ENCODE measurements at regions not wholly inside any gene's neighbourhood (a gene's known extent, or its start where the extent isn't known, plus 50 kb on each side); places are given as distances from the start of the nearest gene placed in this dataset.
"Not testable (repeated sequence)": the region's sequence is repeated elsewhere in the genome, so short reads cannot be mapped to it uniquely, and the experiment has no call there.

DNA sequence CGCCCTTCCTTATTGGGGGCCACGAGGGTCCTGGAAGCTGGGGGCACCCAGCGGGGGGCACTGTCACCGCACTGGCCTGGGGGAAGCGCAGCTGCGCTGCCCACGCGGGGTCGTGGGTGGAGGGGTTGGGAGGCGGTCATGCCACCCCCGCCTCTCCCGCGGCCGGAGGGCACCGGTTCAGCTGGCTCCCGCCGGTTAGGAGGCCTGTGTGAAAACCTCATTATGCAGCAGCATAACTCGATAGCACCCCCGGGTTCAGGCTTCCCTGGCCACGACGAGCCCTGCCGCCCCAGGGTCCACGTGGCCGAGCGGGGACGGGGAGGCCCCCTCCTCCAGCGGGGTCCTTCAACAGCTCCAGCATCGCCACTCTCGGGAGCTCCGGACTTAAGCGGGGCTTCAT is 91.2 kb upstream of the ERCC6L2 start:
- DNase-seq = no peak

DNA sequence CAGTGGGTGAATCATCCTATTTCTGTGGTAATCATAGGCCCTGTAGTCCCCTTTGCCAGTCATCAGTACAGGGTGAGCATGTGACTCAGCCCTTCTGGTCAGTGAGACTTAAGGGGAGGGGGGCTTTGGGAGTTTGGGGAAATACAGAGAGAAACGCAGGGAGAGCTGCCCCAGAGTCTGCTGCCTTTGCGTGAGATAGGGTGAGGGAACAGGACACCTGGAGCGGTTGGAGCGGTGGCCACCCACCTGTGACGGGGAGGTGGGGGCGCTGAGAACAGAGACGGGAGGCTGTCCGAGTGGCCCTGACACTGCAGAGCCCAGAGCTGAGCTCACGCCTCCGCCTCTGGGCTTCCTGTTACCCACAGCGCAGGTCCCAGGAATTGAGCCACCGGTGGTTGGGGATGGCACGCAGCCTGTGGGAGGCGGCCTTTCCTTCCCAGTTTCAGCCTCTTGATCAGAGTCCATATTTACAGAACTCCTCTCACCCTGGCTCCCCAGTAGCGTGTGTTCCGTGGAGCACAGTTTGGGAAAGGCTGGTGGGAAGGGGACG is 92.0 kb upstream of the ERCC6L2 start:
- no peak for DNase-seq

DNA sequence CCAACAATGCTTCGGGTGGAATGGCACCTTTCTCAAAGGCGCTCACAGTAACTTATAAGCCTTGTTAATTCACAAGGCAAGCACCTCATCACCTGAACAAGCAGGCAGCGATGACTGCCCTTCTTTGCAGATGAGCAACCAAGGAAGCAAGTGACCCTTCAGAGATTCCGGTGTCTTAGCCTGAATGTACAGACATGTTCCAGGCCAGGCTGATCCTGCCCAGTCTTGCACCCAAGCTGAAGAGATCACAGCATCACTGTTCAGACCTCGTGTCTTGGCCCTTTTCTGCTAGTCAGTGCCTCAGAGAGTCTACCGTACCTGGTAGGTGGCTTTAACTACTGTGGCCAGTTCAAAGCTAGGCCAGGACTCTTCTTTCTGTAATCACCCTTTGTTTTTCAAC is 94.7 kb upstream of the ERCC6L2 start:
- DNase-seq = no peak

DNA sequence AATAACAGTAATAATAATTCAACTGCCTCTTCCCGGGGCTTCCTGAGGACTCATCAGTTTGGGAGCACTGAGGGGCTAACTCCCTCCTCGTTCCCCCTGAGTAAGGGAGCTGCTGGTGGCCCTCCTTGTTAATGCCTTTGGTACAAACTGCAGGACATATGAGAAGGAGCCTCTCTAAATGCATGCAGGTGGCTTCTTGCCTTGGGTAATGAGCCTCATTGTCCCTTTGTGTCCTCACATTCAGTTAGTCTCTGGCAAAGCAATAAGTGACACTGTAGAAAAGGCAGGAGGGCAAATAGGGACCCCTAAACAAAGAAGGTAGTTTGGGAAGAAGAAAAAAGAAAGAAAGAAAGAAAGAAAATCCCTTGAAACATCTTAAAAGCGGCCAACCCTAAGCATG is 95.4 kb upstream of the ERCC6L2 start:
- DNase-seq = no peak

DNA sequence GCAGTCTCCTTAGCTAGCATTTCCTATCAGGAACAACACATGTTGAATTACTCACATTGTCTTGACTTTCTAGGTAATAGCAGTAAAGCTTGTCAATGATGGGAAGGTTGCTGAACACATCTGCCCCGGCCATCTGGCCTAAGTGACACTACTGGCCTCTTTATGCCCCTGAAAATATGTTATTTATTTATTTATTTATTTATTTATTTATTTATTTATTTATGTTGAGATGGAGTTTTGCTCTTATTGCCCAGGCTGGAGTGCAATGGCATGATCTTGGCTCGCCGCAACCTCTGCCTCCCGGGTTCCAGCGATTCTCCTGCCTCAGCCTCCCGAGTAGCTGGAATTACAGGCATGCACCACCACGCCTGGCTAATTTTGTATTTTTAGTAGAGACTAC is 95.9 kb upstream of the ERCC6L2 start:
- DNase-seq = not testable (repeated sequence)

DNA sequence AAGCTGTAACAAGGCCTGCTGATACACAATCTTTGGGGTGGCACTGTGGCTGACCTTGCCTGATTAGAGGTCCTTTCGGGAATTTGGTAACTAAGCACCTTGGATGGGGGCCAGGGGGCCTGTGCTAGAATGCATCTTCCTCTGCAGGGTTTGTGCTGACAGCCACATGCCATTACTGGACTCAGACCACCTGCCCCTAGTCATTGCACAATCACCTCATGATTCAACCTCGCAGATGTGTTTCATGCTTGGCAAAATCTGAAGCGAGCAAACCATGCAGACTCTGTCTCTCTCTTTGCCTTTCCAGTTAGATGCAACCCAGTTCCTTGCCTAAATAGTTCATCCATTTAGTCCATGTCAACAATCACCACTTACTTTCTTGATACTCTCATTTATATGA is 96.5 kb upstream of the ERCC6L2 start:
- peak in 1 of 14 donors; percentile 9 for DNase-seq

DNA sequence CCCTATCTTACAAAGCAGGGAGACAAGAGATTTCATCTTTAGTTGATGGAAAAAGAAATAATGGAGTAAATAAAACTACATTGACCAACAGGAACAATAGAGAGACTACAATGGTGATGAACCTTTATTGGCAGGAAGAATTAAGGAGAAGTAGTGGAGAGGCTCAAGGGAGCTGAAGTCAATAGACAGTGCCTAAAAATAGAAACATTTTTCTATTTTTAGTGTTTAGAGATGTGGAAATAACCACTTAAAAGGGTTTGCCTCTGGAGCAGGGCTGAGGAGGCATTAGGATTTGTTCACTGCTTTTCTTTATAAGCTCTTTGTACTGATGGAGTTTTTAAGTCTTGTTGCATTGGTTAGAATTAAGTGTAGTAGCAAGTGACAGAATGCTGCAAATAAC is 98.4 kb upstream of the ERCC6L2 start:
- DNase-seq = no peak

DNA sequence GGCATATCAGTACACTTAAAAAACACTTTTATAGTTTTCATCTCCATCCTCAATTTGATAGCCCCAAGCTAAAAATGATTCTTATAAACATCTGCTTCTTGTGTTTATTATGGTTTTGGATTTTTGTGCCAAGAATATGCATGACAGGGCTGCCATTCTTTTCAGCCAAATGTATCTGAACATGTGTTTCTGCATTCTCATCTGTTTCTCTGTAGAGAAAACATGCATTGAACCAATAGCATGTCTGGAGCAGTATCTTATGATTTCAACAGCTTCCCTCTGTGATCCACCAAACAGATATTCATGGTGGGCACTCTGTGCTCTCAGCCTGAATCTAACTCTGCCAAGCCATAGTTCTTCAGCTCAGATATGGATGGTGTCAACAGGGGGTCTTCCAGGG is 99.3 kb upstream of the ERCC6L2 start:
- DNase-seq = no peak

DNA sequence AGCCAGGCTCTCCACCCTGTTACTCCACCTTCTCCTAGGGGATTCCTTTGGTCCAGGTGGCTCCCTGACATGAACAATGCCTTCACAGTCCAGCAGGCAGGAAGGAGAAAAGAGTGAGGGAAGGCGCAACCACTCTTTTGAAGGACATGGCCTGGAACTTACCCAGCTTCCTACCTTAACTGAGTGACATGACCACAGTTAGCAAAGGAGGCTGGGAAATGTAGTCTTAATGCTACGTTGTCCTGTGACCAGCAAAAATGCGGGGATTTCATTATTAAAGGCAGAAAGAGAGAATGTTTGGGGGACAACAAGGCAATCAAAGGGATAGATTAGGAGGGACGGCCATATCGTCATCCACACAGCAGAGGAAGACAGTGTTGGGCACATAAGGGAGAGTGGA is 100.3 kb upstream of the ERCC6L2 start:
- no peak for DNase-seq

DNA sequence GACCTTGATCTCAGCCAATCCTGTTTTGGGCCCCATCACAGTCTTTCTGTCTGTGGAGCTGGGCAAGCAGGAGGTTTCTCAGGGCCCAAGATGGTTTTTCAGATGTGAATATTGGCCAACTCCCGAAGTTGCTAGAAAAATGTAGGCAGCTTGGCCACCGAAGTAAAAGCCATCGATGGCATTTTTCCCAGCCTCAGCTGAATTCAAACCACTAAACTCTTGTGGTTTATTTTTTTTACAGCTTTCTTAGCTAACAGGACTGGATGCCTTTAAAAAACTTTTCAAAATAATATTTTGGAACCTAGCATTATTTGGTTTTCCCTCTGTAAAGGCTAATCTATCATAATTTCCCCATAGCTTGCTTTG is 102.5 kb upstream of the ERCC6L2 start:
- no peak for DNase-seq

DNA sequence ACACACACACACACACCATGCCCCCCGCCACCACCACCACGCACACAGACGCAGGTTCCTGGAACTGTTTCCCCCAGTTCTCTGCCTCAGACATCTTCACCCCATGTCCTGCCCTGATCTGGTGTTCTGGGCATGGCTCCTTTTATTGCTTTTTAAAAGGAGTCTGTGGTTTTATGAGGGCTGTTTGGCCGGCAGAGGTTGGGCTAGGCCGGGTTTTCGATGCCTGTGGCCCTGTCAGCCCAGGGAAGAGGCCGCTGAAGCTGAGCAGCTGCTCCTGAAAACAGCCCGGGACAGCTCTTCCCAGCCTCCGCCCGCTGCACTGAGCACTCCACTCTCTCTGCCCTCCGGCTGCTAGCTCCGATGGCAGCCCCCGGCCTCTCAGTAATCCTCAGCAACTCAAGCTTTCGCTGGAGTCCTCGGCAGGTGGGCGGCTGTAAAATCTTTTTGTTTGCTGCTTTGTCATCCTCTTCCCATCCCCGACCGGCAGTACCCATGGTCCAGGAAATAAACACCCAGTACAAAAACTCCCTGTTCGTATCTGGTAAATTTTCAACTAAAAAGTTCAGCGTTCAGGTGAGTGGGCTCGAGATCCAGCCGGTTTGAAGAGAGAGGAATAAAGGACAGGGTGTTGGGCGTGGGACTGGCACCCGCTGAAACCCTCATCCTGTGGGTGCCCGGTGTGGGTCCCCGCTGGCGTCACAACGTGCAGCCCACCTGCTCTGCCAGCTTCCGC is 103.0 kb upstream of the ERCC6L2 start:
- peak in 4 of 14 donors; percentile 2 to 34 (median 22) for DNase-seq

DNA sequence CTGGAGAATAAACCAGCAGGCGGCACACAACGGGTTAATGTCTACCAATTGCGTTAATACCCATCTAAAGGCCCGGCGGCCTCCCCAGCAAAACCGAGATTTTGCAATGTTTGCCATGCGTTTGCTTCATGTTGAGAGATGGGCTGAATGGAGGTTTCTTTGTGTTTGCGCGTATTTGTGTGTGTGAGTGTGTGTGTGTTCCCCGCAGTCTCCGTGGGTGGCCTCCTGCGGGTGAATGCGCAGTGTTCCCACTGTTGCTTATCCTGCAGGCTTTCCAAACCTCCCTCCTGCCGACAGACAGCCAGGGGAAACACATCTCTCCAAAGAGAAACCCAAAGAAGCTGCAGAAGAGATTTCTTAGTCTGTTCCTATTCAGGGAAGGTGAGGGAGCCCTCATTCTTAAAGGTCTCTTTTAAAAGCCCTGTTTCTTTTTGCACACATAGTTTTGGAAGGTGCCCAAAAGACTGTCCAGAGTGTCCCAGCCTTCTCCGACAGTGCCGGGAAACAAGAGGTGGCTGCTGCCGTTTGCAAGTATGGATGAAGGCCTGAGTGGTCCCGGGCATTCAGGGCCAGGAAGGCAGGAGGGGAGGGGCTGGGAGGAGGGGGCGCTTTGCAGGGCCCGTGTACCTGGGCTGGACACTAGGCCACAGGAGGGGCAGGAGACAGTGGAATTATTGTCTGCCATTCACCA is 103.8 kb upstream of the ERCC6L2 start:
- DNase-seq = peak in 6 of 14 donors; percentile 4 to 55 (median 18)

DNA sequence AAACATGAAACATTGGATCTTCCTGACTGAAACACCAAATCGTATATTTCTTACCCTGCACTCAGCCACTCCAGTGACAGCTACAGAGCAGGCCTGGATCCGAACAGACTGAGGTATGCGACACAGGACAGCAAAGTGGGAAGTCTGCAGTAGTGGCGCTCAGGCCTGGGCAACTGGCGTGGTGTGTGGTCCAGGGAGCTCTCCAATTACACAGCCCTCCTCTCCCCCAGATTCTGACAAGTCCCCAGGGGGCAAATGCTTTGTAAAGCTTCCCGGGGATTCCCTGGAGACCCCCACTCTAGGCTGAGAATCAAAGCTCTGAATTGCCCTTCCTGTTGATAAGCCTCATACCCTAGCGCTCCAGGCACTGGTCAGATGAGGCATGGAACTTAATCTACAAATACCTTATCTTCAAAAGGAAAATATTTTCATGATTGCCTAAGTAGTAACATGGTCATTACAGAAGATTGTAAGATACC is 104.8 kb upstream of the ERCC6L2 start:
- no peak for DNase-seq

DNA sequence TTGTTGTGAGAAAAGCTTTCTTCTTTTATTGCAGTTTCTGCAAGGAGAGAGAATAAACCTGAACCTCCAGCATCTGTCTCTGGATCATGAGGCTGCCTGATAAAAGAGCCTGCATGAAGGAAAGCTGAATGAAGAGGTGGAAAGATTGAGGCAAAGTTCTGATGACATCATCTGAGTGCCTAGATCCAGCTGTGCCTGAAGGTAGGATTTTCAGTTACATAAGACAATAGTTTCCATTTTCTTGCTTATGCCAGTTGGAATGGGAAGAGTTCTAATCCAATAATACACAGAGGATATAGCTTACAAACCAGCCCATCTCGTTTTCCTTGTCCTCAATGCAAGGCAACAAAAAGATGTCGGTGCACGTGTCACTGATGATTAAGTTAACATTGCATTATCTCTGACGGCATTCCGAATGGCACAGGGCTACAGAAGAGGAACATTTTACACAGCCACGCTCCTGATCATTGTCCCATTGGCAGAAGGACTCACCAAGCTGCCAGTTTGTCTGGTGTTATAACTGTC is 105.5 kb upstream of the ERCC6L2 start:
- no peak for DNase-seq

DNA sequence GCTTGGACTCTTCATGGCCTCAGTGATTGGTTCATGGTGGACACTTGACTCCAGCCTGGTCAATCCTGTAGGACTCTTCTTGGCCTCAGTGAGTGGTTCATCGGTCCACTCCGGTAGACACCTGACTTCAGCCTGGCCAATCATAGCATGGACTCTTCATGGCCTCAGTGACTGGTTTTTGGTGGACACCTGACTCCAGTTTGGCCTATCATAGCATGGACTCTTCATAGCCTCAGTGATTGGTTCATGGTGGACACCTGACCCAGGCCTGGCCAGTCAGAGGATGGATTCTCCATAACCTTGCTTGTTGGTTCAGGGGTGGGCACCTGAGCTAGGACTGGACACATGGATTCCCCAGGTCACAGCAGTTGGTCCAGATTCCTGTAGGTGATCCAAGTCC is 106.0 kb upstream of the ERCC6L2 start:
- no peak for DNase-seq

DNA sequence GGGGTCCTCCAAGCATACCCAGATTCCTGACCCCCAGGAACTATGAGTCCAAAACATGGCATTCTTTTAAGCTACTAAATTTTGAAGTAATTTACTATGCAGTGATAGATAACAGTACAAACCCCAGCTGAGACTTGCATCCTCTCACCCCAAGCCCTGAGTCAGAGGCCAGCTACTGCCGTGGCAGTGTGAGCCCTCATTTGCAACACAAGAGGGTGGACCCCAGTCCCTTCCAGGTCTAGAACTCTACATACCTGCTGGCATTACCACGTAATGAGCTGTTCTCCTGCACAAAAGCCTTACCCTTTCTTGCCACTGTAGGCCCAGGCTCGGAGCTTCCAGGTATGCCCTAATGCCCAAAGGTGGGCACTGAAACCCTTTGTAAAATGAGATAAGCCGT is 108.6 kb upstream of the ERCC6L2 start:
- no peak for DNase-seq

DNA sequence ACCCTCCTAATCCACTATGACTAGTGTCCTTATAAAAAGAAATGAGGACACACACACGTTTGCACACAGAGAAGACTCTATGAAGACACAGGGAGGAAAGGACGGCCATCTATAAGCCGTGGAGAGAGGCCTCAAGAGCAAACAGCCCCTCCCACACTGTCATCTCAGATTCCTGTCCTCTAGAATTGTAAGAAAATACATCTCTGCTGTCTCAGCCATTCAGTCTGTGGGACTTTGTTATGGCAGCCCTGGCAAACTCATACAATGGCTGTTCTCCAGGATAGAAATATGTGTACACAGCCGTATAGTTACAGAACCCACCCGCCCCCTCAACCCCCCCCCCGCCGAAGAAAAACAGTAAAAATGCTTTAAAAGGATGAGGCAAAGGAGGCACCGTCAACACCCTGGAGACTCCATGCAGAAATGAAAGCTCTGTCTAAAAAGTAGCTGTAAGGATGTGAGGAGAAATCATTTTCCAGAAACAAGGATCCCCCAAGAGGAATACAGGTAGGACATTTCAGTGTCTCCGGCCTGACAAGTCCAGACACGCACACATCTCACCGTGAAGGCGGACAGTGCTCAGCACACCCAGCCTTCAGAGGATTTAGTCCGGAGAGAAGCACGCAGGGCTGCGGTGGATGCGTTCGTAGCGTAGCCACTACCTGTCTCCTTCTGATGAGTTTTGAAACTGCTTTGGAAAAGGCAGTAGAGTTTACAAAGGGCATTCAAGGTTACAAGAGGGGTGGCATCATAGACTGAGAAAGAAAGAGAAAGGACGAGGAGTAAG is 110.8 kb upstream of the ERCC6L2 start:
- DNase-seq = no peak

DNA sequence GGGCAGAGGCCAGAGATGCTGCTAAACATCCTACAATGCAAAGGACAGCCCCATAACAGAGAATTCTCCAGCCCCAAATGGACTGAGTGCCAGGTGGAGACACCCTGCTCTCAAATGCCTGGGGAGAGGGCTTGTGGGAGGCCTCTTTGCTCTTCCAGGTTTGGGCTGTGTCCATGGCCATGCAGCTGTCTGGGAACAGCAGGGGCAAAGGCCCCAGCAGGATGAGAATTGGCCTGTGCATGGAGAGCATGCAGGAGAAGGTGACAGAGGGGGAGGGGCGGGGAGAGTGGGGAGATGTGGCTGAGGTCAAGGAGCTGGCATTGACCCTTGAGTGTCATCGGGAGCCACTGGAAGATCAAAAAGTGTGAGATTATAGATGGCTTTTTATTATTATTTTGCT is 111.5 kb upstream of the ERCC6L2 start:
- no peak for DNase-seq

DNA sequence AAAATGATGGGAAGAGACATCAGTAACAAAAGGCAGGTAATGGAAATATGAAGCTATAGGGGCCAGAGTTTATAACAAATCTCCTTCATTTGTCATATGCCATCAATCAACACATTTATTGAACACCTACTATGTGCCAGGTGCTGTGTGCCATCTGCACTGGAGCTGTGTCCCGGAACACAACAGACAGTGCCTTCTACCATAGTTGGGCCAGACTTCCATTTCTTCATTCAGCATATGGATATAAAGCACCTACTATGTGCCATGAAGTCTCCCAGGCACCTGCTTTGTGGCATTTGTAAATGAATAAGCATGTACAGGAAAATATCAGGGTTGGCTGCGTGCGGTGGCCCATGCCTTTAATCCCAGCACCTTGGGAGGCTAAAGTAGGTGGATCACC is 112.5 kb upstream of the ERCC6L2 start:
- DNase-seq = no peak

DNA sequence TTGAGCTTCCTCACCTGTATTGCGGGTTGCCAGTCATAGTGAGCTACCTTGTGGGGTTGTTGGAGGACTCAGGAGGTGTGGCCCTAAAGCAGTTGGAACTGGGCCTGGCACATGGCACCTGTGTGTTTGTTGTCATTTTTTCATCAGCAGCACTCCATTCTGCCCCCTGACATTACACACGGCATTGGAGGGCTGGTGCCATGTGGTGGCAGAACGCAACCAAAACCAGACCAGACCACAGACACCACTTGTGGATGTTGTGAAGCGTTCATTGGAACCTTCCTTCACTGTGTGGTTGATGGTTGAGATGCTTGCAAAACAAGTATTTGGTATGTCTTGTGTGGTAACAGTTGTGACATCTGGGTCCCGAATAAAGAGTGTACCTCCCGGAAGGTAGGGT is 113.2 kb upstream of the ERCC6L2 start:
- no peak for DNase-seq

DNA sequence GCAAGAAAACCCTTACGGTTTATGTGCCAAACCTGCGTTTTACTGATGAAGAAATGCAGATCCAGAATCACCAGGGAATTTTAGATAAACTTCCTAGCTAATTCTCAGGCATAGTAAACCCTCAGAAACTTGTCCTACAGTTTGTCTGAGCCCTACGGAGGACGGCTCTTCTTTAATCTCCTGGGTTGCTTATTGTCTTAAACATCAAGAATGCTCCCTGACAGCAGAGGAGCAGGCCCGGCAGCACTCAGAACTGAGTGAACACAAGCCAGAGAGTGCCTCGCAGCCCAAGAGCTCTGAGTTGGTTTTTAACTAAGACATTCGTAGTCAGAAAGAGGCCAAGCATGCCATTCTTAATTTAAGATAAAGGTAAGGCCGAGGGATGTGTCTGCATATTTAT is 114.7 kb upstream of the ERCC6L2 start:
- no peak for DNase-seq

DNA sequence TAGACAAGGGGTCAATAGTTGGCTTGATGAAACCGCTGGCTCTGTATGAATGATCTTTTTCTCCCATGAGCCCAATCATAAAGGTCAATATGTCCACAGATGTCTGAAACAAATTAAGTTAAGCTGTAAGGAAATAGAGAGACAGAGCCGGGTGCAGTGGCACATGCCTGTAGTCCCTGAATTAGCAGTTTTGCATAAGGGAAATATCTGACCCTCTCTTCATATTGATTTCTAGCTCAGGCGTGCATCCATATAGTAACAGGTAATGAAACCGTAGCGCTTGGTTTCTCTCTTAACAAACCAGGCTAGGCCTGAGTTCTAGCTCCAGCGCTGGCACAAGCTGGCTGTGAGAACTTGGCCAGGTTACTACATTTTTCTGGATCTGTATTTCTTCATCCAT is 118.1 kb upstream of the ERCC6L2 start:
- no peak for DNase-seq

DNA sequence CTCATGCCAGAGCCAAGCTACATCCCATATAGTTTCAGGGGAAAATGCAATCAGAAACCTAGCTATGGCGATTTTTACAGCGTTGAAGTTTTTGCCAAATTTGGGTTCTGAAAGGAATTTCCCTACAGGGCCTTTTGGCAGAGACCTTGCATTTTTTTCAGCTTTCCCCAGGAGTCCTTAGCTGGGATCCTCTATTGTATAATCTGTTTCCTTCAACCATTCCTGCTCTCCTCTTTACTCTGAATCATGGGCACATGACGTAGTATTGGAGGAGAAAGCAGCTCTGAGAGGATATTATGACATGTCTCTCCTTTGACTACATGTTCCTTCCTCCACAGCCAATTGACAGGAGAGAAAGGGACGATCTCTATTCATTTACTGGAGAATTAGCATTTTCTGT is 118.5 kb upstream of the ERCC6L2 start:
- peak in 1 of 14 donors; percentile 13 for DNase-seq

Data from C1 segment of cervical spinal cord (tissue), 14 donors.